NCI-H526 treated with DMSO at 0.1 percent for 48 hours (cell line): ENCODE measurements at regions not wholly inside any gene's neighbourhood (a gene's known extent, or its start where the extent isn't known, plus 50 kb on each side); places are given as distances from the start of the nearest gene placed in this dataset.

Experiments
- DNase-seq: peaks from one replicate; lab custom pipeline; 2025; lab: John Stamatoyannopoulos, UW

GRCh38 chr17:33514369-33514768 is 221.3 kb upstream of the ASIC2 start:
- DNase-seq = no peak

- DNase-seq = no peak
Observed at GRCh38 chr17:33515974-33516373, 222.9 kb upstream of the ASIC2 start.

GRCh38 chr17:33516645-33517044 is 223.6 kb upstream of the ASIC2 start:
- DNase-seq = no peak

GRCh38 chr17:33517746-33518145 is 224.7 kb upstream of the ASIC2 start:
- DNase-seq = no peak

- no peak for DNase-seq
Observed at GRCh38 chr17:33519692-33520091, 226.6 kb upstream of the ASIC2 start.

GRCh38 chr17:33520426-33521330 is 227.6 kb upstream of the ASIC2 start:
- DNase-seq = no peak

GRCh38 chr17:33521784-33522183 is 228.7 kb upstream of the ASIC2 start:
- DNase-seq = no peak

GRCh38 chr17:33522623-33523022 is 229.5 kb upstream of the ASIC2 start:
- DNase-seq = no peak

GRCh38 chr17:33523577-33523981 is 230.5 kb upstream of the ASIC2 start:
- DNase-seq = no peak

- no peak for DNase-seq
Observed at GRCh38 chr17:33525186-33525585, 232.1 kb upstream of the ASIC2 start.

- DNase-seq = no peak
Observed at GRCh38 chr17:33526717-33527116, 233.6 kb upstream of the ASIC2 start.

GRCh38 chr17:33527290-33527689 is 234.2 kb upstream of the ASIC2 start:
- no peak for DNase-seq

GRCh38 chr17:33528846-33529245 is 235.8 kb upstream of the ASIC2 start:
- DNase-seq = no peak

- no peak for DNase-seq
Observed at GRCh38 chr17:33529816-33530215, 236.7 kb upstream of the ASIC2 start.

- DNase-seq = no peak
Observed at GRCh38 chr17:33531311-33531710, 238.2 kb upstream of the ASIC2 start.

GRCh38 chr17:33534087-33534486 is 241.0 kb upstream of the ASIC2 start:
- no peak for DNase-seq

GRCh38 chr17:33545124-33545523 is 252.0 kb upstream of the ASIC2 start:
- DNase-seq = no peak

GRCh38 chr17:33550261-33550660 is 257.2 kb upstream of the ASIC2 start:
- DNase-seq = no peak

GRCh38 chr17:33551075-33551474 is 258.0 kb upstream of the ASIC2 start:
- no peak for DNase-seq

GRCh38 chr17:33551911-33552310 is 258.8 kb upstream of the ASIC2 start:
- DNase-seq = no peak

GRCh38 chr17:33560165-33560564 is 267.1 kb upstream of the ASIC2 start:
- DNase-seq = no peak

- no peak for DNase-seq
Observed at GRCh38 chr17:33560871-33561270, 267.8 kb upstream of the ASIC2 start.

GRCh38 chr17:33561569-33562334 is 268.7 kb upstream of the ASIC2 start:
- DNase-seq = no peak
